ENCODE measurements at regions not wholly inside any gene's neighbourhood (a gene's known extent, or its start where the extent isn't known, plus 50 kb on each side); places are given as distances from the start of the nearest gene placed in this dataset.
A peak's percentile ranks its signal among the peaks of the same experiment; 100 is the strongest.

- WGBS (ENCODE audit: insufficient coverage): 66% methylated on average over 6 of the region's 9 CpGs
- peaks cover 0 to 2% (median 0%) of the 10 kb centered on the region in 3 donors for H3K27me3 Mint-ChIP-seq (ENCODE audit: low read depth in 3 of 3)
- H3K27ac Mint-ChIP-seq: peak overlapping the region in 3 of 7 donors; percentile 15 to 41 (median 38)
- Histone ChIP-seq H3K4me3 (replicated peaks in 1 of 3; ENCODE audit: low read depth in 2 of 3, low read length in 3 of 3) (no peak overlapping the region), H4K20me1 (ENCODE audit: insufficient read depth, low read length) (no peaks in the 10 kb centered on the region), H3K27me3 (ENCODE audit: control insufficient read depth in 2 of 2, insufficient read depth in 2 of 2, low read length in 2 of 2) (no peaks in the 10 kb centered on the region), H3K36me3 (replicated peaks in 1 of 2; ENCODE audit: control insufficient read depth in 1 of 2, insufficient read depth in 2 of 2, low read length in 2 of 2) (no peaks in the 10 kb centered on the region), H3K9ac (ENCODE audit: insufficient read depth, low read length, poor library complexity, severe bottlenecking) (no peak overlapping the region), H2AFZ (ENCODE audit: insufficient read depth, low read depth, low read length, poor library complexity, severe bottlenecking) (no peak overlapping the region), H3K9me3 (replicated peaks in 1 of 2; ENCODE audit: control insufficient read depth in 1 of 2, insufficient read depth in 1 of 2, low read length in 2 of 2) (peaks cover 0 to 3% of the 10 kb centered on the region in 2 donors), H3K79me2 (ENCODE audit: insufficient read depth, low read length) (no peaks in the 10 kb centered on the region), H3K4me1 (ENCODE audit: control insufficient read depth in 1 of 2, insufficient read depth in 2 of 2, low read length in 2 of 2) (no peaks in the 10 kb centered on the region), H3K4me2 (replicated peaks; ENCODE audit: extremely low read depth, low read length, poor library complexity, severe bottlenecking) (no peak overlapping the region), H3K27ac (ENCODE audit: low read depth in 1 of 2, low read length in 2 of 2) (no peak overlapping the region)
- DNase-seq: peak; percentile 35 to 75 (median 59)
- intact Hi-C loops (cut with micrococcal nuclease): no loop called here
- TF ChIP-seq CTCF (IDR thresholded peaks at IDR 0.05): no peak
- H3K4me3 Mint-ChIP-seq: peak overlapping the region in 1 of 2 donors; percentile 54
- peaks cover 2 to 7% of the 10 kb centered on the region in 2 donors for H3K36me3 Mint-ChIP-seq
- peaks cover 0 to 7% (median 1%) of the 10 kb centered on the region in 7 donors for H3K9me3 Mint-ChIP-seq
- H3K4me1 Mint-ChIP-seq: peaks cover 4% of the 10 kb centered on the region
Observed at GRCh38 chr2:144183727-144184126, 336.2 kb downstream of the ZEB2 start.

- peaks cover 5 to 13% of the 10 kb centered on the region in 2 donors for H3K36me3 Mint-ChIP-seq
- H3K9me3 Mint-ChIP-seq: peaks cover 0 to 7% (median 2%) of the 10 kb centered on the region in 7 donors
- no peaks in the 10 kb centered on the region for H3K4me1 ChIP-seq (ENCODE audit: control insufficient read depth in 1 of 2, insufficient read depth in 2 of 2, low read length in 2 of 2)
- H3K79me2 ChIP-seq (ENCODE audit: insufficient read depth, low read length): no peaks in the 10 kb centered on the region
- WGBS (ENCODE audit: insufficient coverage): no CpG with 5 or more reads among the region's 1 CpG
- no peak for TF ChIP-seq CTCF (IDR thresholded peaks at IDR 0.05)
- H3K4me1 Mint-ChIP-seq: peaks cover 4% of the 10 kb centered on the region
- H3K4me2 ChIP-seq (replicated peaks; ENCODE audit: extremely low read depth, low read length, poor library complexity, severe bottlenecking): no peak overlapping the region
- no peak overlapping the region for H2AFZ ChIP-seq (ENCODE audit: insufficient read depth, low read depth, low read length, poor library complexity, severe bottlenecking)
- H3K27ac Mint-ChIP-seq: no peak overlapping the region
- no peaks in the 10 kb centered on the region for H3K36me3 ChIP-seq (replicated peaks in 1 of 2; ENCODE audit: control insufficient read depth in 1 of 2, insufficient read depth in 2 of 2, low read length in 2 of 2)
- H3K4me3 ChIP-seq (replicated peaks in 1 of 3; ENCODE audit: low read depth in 2 of 3, low read length in 3 of 3): no peak overlapping the region
- H3K27me3 Mint-ChIP-seq (ENCODE audit: low read depth in 3 of 3): no peaks in the 10 kb centered on the region
- H3K27ac ChIP-seq (ENCODE audit: low read depth in 1 of 2, low read length in 2 of 2): no peak overlapping the region
- peaks cover 0 to 3% of the 10 kb centered on the region in 2 donors for H3K9me3 ChIP-seq (replicated peaks in 1 of 2; ENCODE audit: control insufficient read depth in 1 of 2, insufficient read depth in 1 of 2, low read length in 2 of 2)
- intact Hi-C loops (cut with micrococcal nuclease): no loop called here
- no peak overlapping the region for H3K9ac ChIP-seq (ENCODE audit: insufficient read depth, low read length, poor library complexity, severe bottlenecking)
- no peaks in the 10 kb centered on the region for H3K27me3 ChIP-seq (ENCODE audit: control insufficient read depth in 2 of 2, insufficient read depth in 2 of 2, low read length in 2 of 2)
- DNase-seq: no peak
- no peaks in the 10 kb centered on the region for H4K20me1 ChIP-seq (ENCODE audit: insufficient read depth, low read length)
- no peak overlapping the region for H3K4me3 Mint-ChIP-seq
Observed at GRCh38 chr2:144181001-144181400, 338.9 kb downstream of the ZEB2 start.

Data from CD14-positive monocyte (primary cell).